Nephron (organoid): ENCODE measurements at regions not wholly inside any gene's neighbourhood (a gene's known extent, or its start where the extent isn't known, plus 50 kb on each side); places are given as distances from the start of the nearest gene placed in this dataset.

ENCODE experiments used
- H3K27ac Mint-ChIP-seq, 3 experiments: 2 replicates each; pipeline ENCODE4 v1.8.0; 2020; ENCODE audit warnings: mixed read lengths in 3 of 3, mild to moderate bottlenecking in 2 of 3, moderate library complexity in 1 of 3
- H3K27me3 Mint-ChIP-seq: 2 replicates; pipeline ENCODE4 v1.8.0; 2021; ENCODE audit warnings: low read depth, mild to moderate bottlenecking, moderate library complexity, mixed read lengths
- H3K36me3 Mint-ChIP-seq: 2 replicates; pipeline ENCODE4 v1.8.0; 2020; ENCODE audit warnings: low read depth, mixed read lengths
- H3K4me1 Mint-ChIP-seq: 2 replicates; pipeline ENCODE4 v1.8.0; 2020; ENCODE audit warnings: mixed read lengths
- H3K4me3 Mint-ChIP-seq, 3 experiments: 2 replicates each; pipeline ENCODE4 v1.8.0; 2020; ENCODE audit warnings: mild to moderate bottlenecking in 3 of 3, mixed read lengths in 3 of 3, moderate library complexity in 2 of 3
- H3K9me3 Mint-ChIP-seq: 2 replicates; pipeline ENCODE4 v1.8.0; 2020; ENCODE audit warnings: mixed read lengths
- CTCF ChIP-seq, 3 experiments: fragments of 200-600 bp; sonication (generic); IDR thresholded peaks; one replicate each; pipeline ENCODE4 v1.5.0; 2021; ENCODE audit warnings: antibody characterized with exemption in 3 of 3; ENCODE audit not compliant: unreplicated experiment in 3 of 3

DNA sequence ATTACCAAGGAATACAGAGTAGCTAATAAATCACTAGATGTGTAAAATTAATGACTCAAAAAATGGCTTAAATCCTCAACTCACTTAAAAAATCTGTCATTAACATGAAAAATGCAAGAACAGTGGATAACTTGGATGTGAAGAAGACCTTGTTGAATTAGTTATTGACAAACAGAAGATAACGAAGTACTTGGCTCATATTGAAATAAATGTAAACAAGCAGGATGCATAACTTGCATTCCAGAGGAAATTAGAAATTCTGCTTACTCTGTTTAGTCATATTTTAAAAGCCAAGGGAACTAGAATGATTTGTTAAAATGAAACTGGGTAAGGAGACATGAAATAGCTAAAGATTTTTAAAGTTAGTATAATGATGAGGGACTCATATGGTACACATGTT lies 1812.2 kb downstream of the PCDH9 start:
- peak overlapping the region; percentile 19 to 78 (median 44) for H3K27ac Mint-ChIP-seq

DNA sequence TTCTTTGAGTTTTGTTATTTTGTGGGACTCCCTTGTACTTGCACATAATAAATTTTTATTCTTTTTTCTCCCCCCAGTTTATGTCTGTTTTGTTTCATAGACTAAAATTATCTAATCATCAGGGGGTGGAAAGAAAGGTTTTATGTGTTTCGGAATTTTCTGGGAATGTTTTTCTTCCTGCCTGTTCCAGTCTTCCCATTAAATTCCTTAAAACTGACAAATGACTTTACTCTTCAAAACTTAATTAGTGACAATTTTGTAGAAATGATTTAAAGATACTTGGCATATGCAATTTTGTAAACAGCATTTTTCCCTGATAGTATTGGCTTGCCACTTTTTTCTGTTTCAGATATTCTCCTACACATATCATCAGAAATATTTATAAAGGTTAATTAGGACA lies 1813.4 kb downstream of the PCDH9 start:
- TF ChIP-seq CTCF (IDR thresholded peaks at IDR 0.05; ENCODE audit: unreplicated experiment in 3 of 3), result no peak
- no peaks in the 10 kb centered on the region for H3K9me3 Mint-ChIP-seq
- peaks cover 15% of the 10 kb centered on the region for H3K4me1 Mint-ChIP-seq
- H3K4me3 Mint-ChIP-seq, result no peak overlapping the region
- H3K27me3 Mint-ChIP-seq, result no peaks in the 10 kb centered on the region
- H3K27ac Mint-ChIP-seq, result peak overlapping the region; percentile 28 to 67 (median 45)
- H3K36me3 Mint-ChIP-seq, result no peaks in the 10 kb centered on the region

More for the DNA sequence above, 1812.2 kb downstream of the PCDH9 start:
- Mint-ChIP-seq H3K36me3 (no peaks in the 10 kb centered on the region), H3K4me1 (peaks cover 15% of the 10 kb centered on the region), H3K4me3 (no peak overlapping the region), H3K27me3 (no peaks in the 10 kb centered on the region), H3K9me3 (no peaks in the 10 kb centered on the region)
- TF ChIP-seq CTCF (IDR thresholded peaks at IDR 0.05; ENCODE audit: unreplicated experiment in 3 of 3), result no peak

DNA sequence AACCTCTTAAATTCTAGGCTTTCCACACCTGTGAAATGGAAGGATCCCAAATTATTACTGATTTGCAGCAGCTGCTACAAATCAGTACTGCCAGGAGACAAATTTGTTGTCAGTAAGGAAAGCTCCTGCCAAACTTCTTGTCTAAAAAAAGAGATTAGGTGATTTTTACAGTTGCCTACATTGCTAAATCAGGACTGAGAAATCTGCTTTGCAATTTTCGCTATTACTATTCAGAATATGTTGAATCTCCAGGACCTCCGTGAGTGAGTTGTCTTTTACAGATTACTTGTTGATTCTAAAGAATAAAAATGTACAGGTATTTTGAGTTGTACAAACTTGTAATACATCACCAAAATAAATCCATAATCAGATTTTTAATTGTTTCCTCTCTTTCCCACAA lies 1815.9 kb downstream of the PCDH9 start:
- Mint-ChIP-seq H3K27ac (no peak overlapping the region), H3K36me3 (no peaks in the 10 kb centered on the region), H3K4me1 (peaks cover 15% of the 10 kb centered on the region), H3K27me3 (no peaks in the 10 kb centered on the region), H3K4me3 (no peak overlapping the region), H3K9me3 (no peaks in the 10 kb centered on the region)
- TF ChIP-seq CTCF (IDR thresholded peaks at IDR 0.05; ENCODE audit: unreplicated experiment in 3 of 3), result no peak

GRCh38 chr13:65411521-65411920 lies 1818.6 kb downstream of the PCDH9 start:
- TF ChIP-seq CTCF (IDR thresholded peaks at IDR 0.05; ENCODE audit: unreplicated experiment in 3 of 3), result no peak
- H3K4me3 Mint-ChIP-seq, result no peak overlapping the region
- no peaks in the 10 kb centered on the region for H3K27me3 Mint-ChIP-seq
- no peak overlapping the region for H3K27ac Mint-ChIP-seq
- H3K36me3 Mint-ChIP-seq, result no peaks in the 10 kb centered on the region
- H3K9me3 Mint-ChIP-seq, result no peaks in the 10 kb centered on the region
- H3K4me1 Mint-ChIP-seq, result peaks cover 3% of the 10 kb centered on the region

- no peaks in the 10 kb centered on the region for H3K27me3 Mint-ChIP-seq
- no peaks in the 10 kb centered on the region for H3K9me3 Mint-ChIP-seq
- no peak for TF ChIP-seq CTCF (IDR thresholded peaks at IDR 0.05; ENCODE audit: unreplicated experiment in 3 of 3)
- no peaks in the 10 kb centered on the region for H3K36me3 Mint-ChIP-seq
- no peak overlapping the region for H3K27ac Mint-ChIP-seq
- no peak overlapping the region for H3K4me3 Mint-ChIP-seq
- no peaks in the 10 kb centered on the region for H3K4me1 Mint-ChIP-seq
These were observed 1819.3 kb downstream of the PCDH9 start for GRCh38 chr13:65410791-65411190.

- H3K36me3 Mint-ChIP-seq, result no peaks in the 10 kb centered on the region
- H3K4me3 Mint-ChIP-seq, result no peak overlapping the region
- no peaks in the 10 kb centered on the region for H3K4me1 Mint-ChIP-seq
- no peak overlapping the region for H3K27ac Mint-ChIP-seq
- no peak for TF ChIP-seq CTCF (IDR thresholded peaks at IDR 0.05; ENCODE audit: unreplicated experiment in 3 of 3)
- H3K9me3 Mint-ChIP-seq, result no peaks in the 10 kb centered on the region
- no peaks in the 10 kb centered on the region for H3K27me3 Mint-ChIP-seq
These were observed 1828.8 kb downstream of the PCDH9 start for GRCh38 chr13:65401315-65401714.
